ENCODE measurements at regions not wholly inside any gene's neighbourhood (a gene's known extent, or its start where the extent isn't known, plus 50 kb on each side); places are given as distances from the start of the nearest gene placed in this dataset.

- TF ChIP-seq CTCF (IDR thresholded peaks at IDR 0.05; ENCODE audit: low read depth, low read length, missing control alignments) = no peak
- H3K4me3 ChIP-seq (ENCODE audit: low read depth, low read length) = no peak overlapping the region
- in situ Hi-C loops (cut with HindIII; ENCODE audit: low sequenced_read_pairs) = no loop called here
- no peak for DNase-seq (ENCODE audit: low read depth)
Observed at GRCh38 chr12:90855534-90855933, 99.4 kb downstream of the CCER1 start.

GRCh38 chr12:90854136-90854689 is 100.8 kb downstream of the CCER1 start:
- TF ChIP-seq CTCF (IDR thresholded peaks at IDR 0.05; ENCODE audit: low read depth, low read length, missing control alignments) = peak; percentile 78
- no peak overlapping the region for H3K4me3 ChIP-seq (ENCODE audit: low read depth, low read length)
- DNase-seq (ENCODE audit: low read depth) = peak; percentile 34
- in situ Hi-C loops (cut with HindIII; ENCODE audit: low sequenced_read_pairs) = no loop called here

DNA sequence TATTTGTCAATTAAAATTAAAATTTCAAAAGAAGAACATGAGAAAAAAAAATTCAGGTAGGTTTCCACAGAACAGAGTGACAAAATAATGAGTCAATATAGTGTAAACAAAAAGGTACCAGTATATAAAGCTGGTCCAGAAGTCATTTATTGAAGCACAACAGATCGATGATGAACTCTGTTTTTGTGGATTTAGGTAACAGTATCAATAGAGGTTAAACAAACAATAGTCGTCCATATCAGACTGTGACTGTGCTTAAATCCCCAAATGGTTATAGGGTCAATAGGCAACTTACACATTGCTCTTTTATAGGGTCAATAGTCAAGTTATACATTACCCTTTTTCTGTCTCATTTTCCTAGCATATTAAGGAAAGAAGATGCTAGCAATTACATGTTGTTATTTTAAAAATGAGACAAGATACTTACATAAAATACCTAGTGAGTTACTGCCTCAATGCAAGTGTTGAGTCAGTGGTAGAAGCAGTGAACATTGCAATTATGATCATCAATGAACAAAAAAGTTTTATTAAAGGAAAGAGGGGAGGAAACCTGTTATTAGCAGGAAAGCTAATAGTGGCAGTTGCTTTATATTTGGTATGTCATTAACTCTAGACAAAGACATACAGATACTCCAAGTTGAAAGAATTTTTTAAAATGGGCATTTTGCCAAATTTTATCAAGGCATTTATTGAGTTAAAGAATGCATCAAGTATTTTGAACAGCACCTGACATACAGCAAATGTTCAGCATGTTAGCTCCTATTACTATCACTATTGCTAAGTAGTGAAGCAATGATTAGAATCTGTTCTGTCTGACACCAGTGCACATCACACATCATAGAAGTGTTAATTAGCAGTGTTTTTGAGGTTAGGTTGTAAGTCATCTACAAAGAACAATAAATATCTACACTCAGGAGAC is 102.9 kb downstream of the CCER1 start:
- no peak for DNase-seq (ENCODE audit: low read depth)
- in situ Hi-C loops (cut with HindIII; ENCODE audit: low sequenced_read_pairs) = no loop called here
- H3K4me3 ChIP-seq (ENCODE audit: low read depth, low read length) = no peak overlapping the region
- TF ChIP-seq CTCF (IDR thresholded peaks at IDR 0.05; ENCODE audit: low read depth, low read length, missing control alignments) = no peak

DNA sequence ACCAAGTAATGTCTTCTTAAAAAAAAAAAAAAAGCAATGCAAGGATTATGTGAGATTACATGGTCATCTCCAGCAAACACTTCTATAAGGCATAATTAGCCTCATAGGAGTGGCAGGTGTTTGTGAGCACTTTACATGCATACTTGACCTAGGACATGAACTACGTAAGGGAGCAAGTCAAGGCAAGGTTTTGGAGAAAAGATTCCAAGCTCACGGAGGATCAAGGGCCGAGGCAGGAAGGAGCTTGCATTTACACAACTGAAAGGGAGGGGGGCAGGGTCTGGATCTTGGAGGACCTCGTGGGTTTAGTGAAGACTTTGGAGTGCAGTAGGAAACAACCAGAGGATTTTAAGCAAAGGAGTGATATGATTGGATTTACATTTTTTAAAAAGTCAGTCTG is 112.5 kb downstream of the CCER1 start:
- H3K4me3 ChIP-seq (ENCODE audit: low read depth, low read length) = no peak overlapping the region
- in situ Hi-C loops (cut with HindIII; ENCODE audit: low sequenced_read_pairs) = no loop called here
- TF ChIP-seq CTCF (IDR thresholded peaks at IDR 0.05; ENCODE audit: low read depth, low read length, missing control alignments) = no peak
- DNase-seq (ENCODE audit: low read depth) = no peak

- no peak for TF ChIP-seq CTCF (IDR thresholded peaks at IDR 0.05; ENCODE audit: low read depth, low read length, missing control alignments)
- H3K4me3 ChIP-seq (ENCODE audit: low read depth, low read length) = no peak overlapping the region
- no peak for DNase-seq (ENCODE audit: low read depth)
- in situ Hi-C loops (cut with HindIII; ENCODE audit: low sequenced_read_pairs) = no loop called here
Observed at GRCh38 chr12:90841336-90841735, 113.6 kb downstream of the CCER1 start.

DNA sequence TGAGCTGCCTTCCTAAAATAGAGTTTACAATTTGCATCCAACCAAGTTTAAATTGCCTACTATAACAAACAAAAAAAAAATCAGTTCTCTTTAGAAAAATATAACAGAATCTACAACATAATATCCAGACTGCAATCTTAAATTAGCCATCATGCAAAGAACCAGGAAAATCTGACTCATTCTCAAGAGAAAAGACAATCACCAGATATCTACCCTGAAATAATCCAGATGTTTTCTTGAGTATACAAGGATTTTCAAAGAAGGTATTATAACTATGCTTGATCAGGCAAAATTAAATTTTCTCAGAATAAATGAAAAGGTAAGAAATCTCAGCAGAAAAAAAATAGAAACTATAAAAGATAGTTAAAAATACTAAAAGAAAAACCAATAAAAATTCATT is 115.6 kb downstream of the CCER1 start:
- no peak for TF ChIP-seq CTCF (IDR thresholded peaks at IDR 0.05; ENCODE audit: low read depth, low read length, missing control alignments)

More for the DNA sequence above, 115.6 kb downstream of the CCER1 start:
- DNase-seq (ENCODE audit: low read depth) = no peak
- no peak overlapping the region for H3K4me3 ChIP-seq (ENCODE audit: low read depth, low read length)
- in situ Hi-C loops (cut with HindIII; ENCODE audit: low sequenced_read_pairs) = no loop called here

Data from astrocyte of the cerebellum (primary cell).